ENCODE measurements at regions not wholly inside any gene's neighbourhood (a gene's known extent, or its start where the extent isn't known, plus 50 kb on each side); places are given as distances from the start of the nearest gene placed in this dataset.

DNA sequence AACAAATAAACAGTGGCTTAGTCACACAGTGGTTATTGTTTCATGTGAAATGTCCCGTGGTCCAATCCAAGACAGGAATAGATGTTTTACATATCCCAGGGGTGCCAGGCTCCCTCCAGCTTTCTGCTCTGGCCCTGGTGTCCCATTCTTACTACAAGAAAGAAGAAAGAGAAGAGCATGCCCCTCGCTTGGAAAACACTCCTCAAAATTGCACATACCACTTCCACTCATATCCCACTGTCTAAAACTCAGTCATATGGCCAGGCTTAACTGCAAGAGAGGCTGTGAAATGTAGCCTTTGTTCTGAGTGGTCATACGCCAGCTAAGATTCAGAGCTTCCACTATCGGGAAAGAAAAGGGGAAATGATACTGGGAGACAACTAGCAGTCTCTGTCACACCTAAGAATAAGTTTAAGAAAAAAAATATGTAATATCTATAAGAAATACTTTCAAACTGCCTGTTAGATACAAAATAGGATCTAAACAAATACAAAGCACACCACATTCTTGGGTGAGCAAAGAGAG is 306.8 kb upstream of the FAM241A start:
- CTCF ChIA-PET, result no interaction called here
- Mint-ChIP-seq H3K4me1 (no peaks in the 10 kb centered on the region), H3K27me3 (no peaks in the 10 kb centered on the region), H3K36me3 (no peaks in the 10 kb centered on the region), H3K27ac (no peak overlapping the region), H3K9me3 (ENCODE audit: low read depth) (no peaks in the 10 kb centered on the region), H3K4me3 (no peak overlapping the region)
- DNase-seq (no peak), ATAC-seq (no peak)

GRCh38 chr4:111839141-111839540 is 306.1 kb upstream of the FAM241A start:
- Mint-ChIP-seq H3K4me3 (no peak overlapping the region), H3K4me1 (no peaks in the 10 kb centered on the region), H3K27me3 (no peaks in the 10 kb centered on the region), H3K9me3 (ENCODE audit: low read depth) (no peaks in the 10 kb centered on the region), H3K36me3 (no peaks in the 10 kb centered on the region), H3K27ac (no peak overlapping the region)
- no peak for DNase-seq
- CTCF ChIA-PET, result no interaction called here
- no peak for ATAC-seq

GRCh38 chr4:111842336-111842735 is 302.9 kb upstream of the FAM241A start:
- no peaks in the 10 kb centered on the region for H3K36me3 Mint-ChIP-seq
- CTCF ChIA-PET, result no interaction called here
- no peak for ATAC-seq
- no peaks in the 10 kb centered on the region for H3K27me3 Mint-ChIP-seq
- H3K27ac Mint-ChIP-seq, result no peak overlapping the region
- no peak overlapping the region for H3K4me3 Mint-ChIP-seq
- H3K4me1 Mint-ChIP-seq, result no peaks in the 10 kb centered on the region
- no peak for DNase-seq
- peaks cover 3% of the 10 kb centered on the region for H3K9me3 Mint-ChIP-seq (ENCODE audit: low read depth)

DNA sequence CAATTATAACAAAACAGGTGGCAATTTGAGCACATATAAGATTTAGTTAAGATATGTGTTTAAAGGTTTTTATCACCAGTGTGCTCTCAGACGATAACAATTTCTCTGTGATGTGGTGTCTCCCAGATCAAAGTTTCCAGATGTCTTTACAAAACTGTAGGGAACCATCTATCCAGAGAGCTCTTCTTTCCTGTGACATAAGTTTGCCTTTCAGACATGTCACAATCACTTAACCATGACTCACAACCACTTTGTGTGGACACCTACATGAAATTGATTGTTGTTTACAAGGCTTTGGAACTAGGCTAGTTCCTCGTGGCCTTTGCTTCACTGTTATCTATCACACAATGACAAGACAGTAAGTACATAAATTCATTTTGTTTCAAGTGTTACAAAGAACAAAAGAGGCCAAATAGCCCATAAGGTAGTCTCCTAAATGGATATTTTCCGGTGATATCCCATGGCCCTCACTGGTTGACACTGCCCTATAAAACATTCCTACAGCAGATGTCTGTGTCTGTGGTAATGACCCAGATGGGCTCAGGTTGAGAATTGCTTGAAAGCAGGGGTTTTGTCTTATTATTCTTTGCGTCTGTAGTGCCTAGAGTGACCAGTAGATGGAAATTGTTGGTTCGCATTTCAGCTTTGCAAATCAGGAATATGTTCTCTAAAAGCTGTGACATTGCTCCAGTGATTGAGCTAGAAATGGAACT is 297.8 kb upstream of the FAM241A start:
- H3K36me3 Mint-ChIP-seq, result no peaks in the 10 kb centered on the region
- H3K27ac Mint-ChIP-seq, result no peak overlapping the region
- H3K27me3 Mint-ChIP-seq, result no peaks in the 10 kb centered on the region
- DNase-seq, result no peak
- H3K4me1 Mint-ChIP-seq, result no peaks in the 10 kb centered on the region
- ATAC-seq, result no peak
- no peak overlapping the region for H3K4me3 Mint-ChIP-seq
- H3K9me3 Mint-ChIP-seq (ENCODE audit: low read depth), result peaks cover 3% of the 10 kb centered on the region
- CTCF ChIA-PET, result no interaction called here

DNA sequence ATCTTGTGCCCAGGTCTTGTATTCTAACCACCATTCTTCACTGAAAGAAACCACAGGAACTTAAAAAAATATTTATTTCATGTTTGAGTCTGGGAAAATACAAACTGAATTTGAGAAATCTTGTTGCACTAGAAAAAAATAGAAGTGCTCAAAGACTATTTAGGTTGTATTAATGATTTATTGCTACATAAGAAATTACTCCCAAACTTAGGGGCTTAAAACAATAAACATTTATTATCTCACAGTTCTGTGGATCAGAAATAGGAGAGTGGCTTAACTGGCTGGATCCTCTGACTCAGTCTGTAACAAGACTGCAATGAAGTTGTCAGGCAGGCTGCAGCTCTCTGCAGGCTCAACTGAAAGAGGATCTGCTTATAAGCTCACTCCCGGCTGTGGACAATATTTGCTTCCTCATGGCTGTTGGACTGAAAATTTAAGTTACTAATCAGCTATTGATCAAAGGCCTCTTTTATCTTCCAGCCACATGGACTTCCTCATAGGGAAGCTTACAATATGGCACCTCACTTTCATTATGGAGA is 295.4 kb upstream of the FAM241A start:
- no peak overlapping the region for H3K27ac Mint-ChIP-seq
- H3K27me3 Mint-ChIP-seq, result no peaks in the 10 kb centered on the region
- no peak for DNase-seq
- no peaks in the 10 kb centered on the region for H3K36me3 Mint-ChIP-seq
- H3K4me3 Mint-ChIP-seq, result no peak overlapping the region
- H3K9me3 Mint-ChIP-seq (ENCODE audit: low read depth), result peaks cover 3% of the 10 kb centered on the region
- no peak for ATAC-seq
- CTCF ChIA-PET, result no interaction called here
- no peaks in the 10 kb centered on the region for H3K4me1 Mint-ChIP-seq

DNA sequence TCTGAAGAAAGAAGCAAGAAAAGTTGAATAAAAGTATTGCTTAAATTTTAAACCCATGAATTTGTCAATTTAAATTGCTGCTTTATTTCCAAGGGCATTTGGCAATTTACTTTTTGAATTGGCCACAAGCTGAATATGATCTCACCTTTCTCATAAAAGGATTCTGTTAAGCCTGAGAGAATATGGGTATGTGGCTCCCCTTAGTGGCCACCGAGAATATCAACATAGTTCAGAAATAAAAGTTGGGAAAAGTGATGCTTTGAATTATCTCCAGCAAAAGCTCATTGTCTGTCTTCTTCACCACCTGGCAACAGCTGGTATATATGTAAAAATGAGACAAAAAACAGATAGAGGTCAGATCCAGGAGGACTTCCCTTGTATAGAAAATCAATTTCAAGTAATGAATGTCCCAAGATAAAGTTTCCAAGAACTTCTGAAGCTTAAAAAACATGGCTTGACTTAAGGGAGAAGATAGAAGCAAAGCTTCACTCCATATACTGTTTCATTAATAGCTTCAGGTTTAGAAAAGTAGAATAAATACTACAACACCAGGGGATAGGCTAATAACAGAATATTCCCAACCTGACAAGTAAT is 290.7 kb upstream of the FAM241A start:
- no peaks in the 10 kb centered on the region for H3K4me1 Mint-ChIP-seq
- no peak overlapping the region for H3K4me3 Mint-ChIP-seq
- no peaks in the 10 kb centered on the region for H3K9me3 Mint-ChIP-seq (ENCODE audit: low read depth)
- H3K27ac Mint-ChIP-seq, result no peak overlapping the region
- H3K27me3 Mint-ChIP-seq, result no peaks in the 10 kb centered on the region
- ATAC-seq, result peak; percentile 36
- no peak for DNase-seq
- H3K36me3 Mint-ChIP-seq, result no peaks in the 10 kb centered on the region
- CTCF ChIA-PET, result interaction anchor here (1.0 to 1.1 kb wide), 2 partner anchors 8 to 213 kb away, joined by 4 read pairs; no protein-coding TSS in a partner anchor

GRCh38 chr4:111855308-111855707 is 289.9 kb upstream of the FAM241A start:
- no peaks in the 10 kb centered on the region for H3K27me3 Mint-ChIP-seq
- H3K36me3 Mint-ChIP-seq, result no peaks in the 10 kb centered on the region
- ATAC-seq (no peak), DNase-seq (no peak)
- H3K4me1 Mint-ChIP-seq, result no peaks in the 10 kb centered on the region
- H3K4me3 Mint-ChIP-seq, result no peak overlapping the region
- CTCF ChIA-PET, result interaction anchor here (1.1 kb wide), 1 partner anchor 9 kb away, joined by 4 read pairs; no protein-coding TSS in a partner anchor
- H3K27ac Mint-ChIP-seq, result no peak overlapping the region
- no peaks in the 10 kb centered on the region for H3K9me3 Mint-ChIP-seq (ENCODE audit: low read depth)

GRCh38 chr4:111864066-111864465 is 281.2 kb upstream of the FAM241A start:
- peaks cover 2% of the 10 kb centered on the region for H3K9me3 Mint-ChIP-seq (ENCODE audit: low read depth)
- no peaks in the 10 kb centered on the region for H3K36me3 Mint-ChIP-seq
- H3K27ac Mint-ChIP-seq, result no peak overlapping the region
- ATAC-seq (no peak), DNase-seq (no peak)
- CTCF ChIA-PET, result no interaction called here
- H3K4me1 Mint-ChIP-seq, result no peaks in the 10 kb centered on the region
- no peak overlapping the region for H3K4me3 Mint-ChIP-seq
- H3K27me3 Mint-ChIP-seq, result no peaks in the 10 kb centered on the region

DNA sequence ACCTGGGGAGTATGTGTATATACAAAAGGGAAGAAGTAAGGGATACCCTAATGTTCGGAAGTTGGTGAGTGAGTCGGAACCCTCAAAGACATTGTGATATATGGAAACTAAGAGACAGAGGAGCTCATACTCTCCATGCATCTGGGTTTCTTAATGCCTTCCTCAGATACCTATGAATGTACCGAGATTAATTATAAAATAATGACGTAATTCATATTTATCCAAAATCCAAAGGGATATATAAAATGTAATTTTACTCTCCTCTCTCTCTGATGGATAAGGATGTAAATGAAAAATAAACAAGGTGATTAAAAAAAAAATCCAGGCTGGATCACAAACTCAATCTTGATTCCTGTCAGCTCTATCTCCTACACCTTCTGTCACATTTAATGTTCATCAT is 275.9 kb upstream of the FAM241A start:
- ATAC-seq (no peak), DNase-seq (no peak)
- no peak overlapping the region for H3K4me3 Mint-ChIP-seq
- no peaks in the 10 kb centered on the region for H3K27me3 Mint-ChIP-seq
- CTCF ChIA-PET, result no interaction called here
- no peaks in the 10 kb centered on the region for H3K4me1 Mint-ChIP-seq
- no peak overlapping the region for H3K27ac Mint-ChIP-seq
- H3K36me3 Mint-ChIP-seq, result no peaks in the 10 kb centered on the region
- H3K9me3 Mint-ChIP-seq (ENCODE audit: low read depth), result peaks cover 2% of the 10 kb centered on the region

GRCh38 chr4:111871802-111872201 is 273.5 kb upstream of the FAM241A start:
- Mint-ChIP-seq H3K27me3 (no peaks in the 10 kb centered on the region), H3K36me3 (no peaks in the 10 kb centered on the region), H3K9me3 (ENCODE audit: low read depth) (no peaks in the 10 kb centered on the region), H3K27ac (no peak overlapping the region), H3K4me3 (no peak overlapping the region), H3K4me1 (no peaks in the 10 kb centered on the region)
- DNase-seq (no peak), ATAC-seq (no peak)
- CTCF ChIA-PET, result no interaction called here

- DNase-seq (no peak), ATAC-seq (no peak)
- Mint-ChIP-seq H3K4me1 (no peaks in the 10 kb centered on the region), H3K27ac (no peak overlapping the region), H3K9me3 (ENCODE audit: low read depth) (no peaks in the 10 kb centered on the region), H3K27me3 (no peaks in the 10 kb centered on the region), H3K36me3 (no peaks in the 10 kb centered on the region), H3K4me3 (no peak overlapping the region)
- CTCF ChIA-PET, result interaction anchor here (0.7 kb wide), 1 partner anchor 1078 kb away, joined by 3 read pairs; no protein-coding TSS in a partner anchor
Measured at GRCh38 chr4:111873801-111874200, 271.5 kb upstream of the FAM241A start.

- DNase-seq, result no peak
- Mint-ChIP-seq H3K36me3 (no peaks in the 10 kb centered on the region), H3K27me3 (no peaks in the 10 kb centered on the region), H3K4me1 (no peaks in the 10 kb centered on the region), H3K4me3 (no peak overlapping the region), H3K9me3 (ENCODE audit: low read depth) (no peaks in the 10 kb centered on the region), H3K27ac (no peak overlapping the region)
- CTCF ChIA-PET, result no interaction called here
- no peak for ATAC-seq
Measured at GRCh38 chr4:111879539-111879938, 265.7 kb upstream of the FAM241A start.

DNA sequence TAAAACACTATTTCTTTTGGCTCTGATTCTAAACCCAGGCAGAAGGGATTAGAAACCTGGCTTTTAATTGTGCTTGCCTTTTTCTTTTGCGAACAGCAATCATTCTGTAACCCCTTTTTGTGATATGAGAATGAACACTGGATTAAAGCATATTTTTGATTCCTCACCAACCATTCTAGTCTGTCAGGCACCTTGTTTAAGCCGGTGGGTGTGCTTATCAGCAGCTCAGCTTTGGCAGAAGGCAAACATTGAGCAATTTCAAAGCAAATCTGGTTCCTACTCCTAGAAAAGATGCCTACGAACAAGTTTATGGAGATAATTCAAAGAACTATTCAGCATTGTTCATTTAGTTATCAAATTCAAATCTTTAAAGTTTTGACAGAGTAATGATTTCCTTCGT is 265.1 kb upstream of the FAM241A start:
- no peak overlapping the region for H3K4me3 Mint-ChIP-seq
- DNase-seq (no peak), ATAC-seq (no peak)
- no peak overlapping the region for H3K27ac Mint-ChIP-seq
- CTCF ChIA-PET, result no interaction called here
- no peaks in the 10 kb centered on the region for H3K36me3 Mint-ChIP-seq
- no peaks in the 10 kb centered on the region for H3K9me3 Mint-ChIP-seq (ENCODE audit: low read depth)
- no peaks in the 10 kb centered on the region for H3K27me3 Mint-ChIP-seq
- H3K4me1 Mint-ChIP-seq, result no peaks in the 10 kb centered on the region

DNA sequence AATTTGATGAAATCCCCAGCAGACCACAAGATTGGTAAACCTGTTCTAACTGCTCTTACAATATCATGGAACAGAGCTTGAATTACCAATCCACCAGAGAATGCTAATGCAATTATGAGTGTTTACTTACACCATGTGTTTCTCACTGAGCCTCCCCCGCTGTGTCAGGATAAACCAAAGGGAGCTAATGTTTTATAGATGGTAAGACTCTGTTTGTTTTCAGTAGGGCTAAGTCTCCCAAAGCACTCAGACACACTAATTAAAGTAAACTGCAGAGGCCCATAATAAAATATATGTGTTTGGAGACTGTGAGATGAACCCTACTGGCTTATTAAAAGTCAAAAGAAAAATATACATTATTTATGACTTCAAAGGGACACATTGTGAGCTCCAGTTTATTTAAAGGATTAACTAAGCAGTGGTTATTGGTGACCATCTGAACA is 261.7 kb upstream of the FAM241A start:
- ATAC-seq (no peak), DNase-seq (no peak)
- Mint-ChIP-seq H3K9me3 (ENCODE audit: low read depth) (no peaks in the 10 kb centered on the region), H3K27ac (no peak overlapping the region), H3K27me3 (no peaks in the 10 kb centered on the region), H3K4me3 (no peak overlapping the region), H3K4me1 (no peaks in the 10 kb centered on the region), H3K36me3 (no peaks in the 10 kb centered on the region)
- CTCF ChIA-PET, result no interaction called here

All from activated CD8-positive, alpha-beta memory T cell treated with anti-CD3 and anti-CD28 coated beads, Interleukin-2, amount 10 ng/mL, durations not matched to agents 7 days and 5 days (primary cell).